SK-N-MC (cell line): ENCODE measurements at regions not wholly inside any gene's neighbourhood (a gene's known extent, or its start where the extent isn't known, plus 50 kb on each side); places are given as distances from the start of the nearest gene placed in this dataset.

Source experiments
- EZH2 ChIP-seq: fragments of 200-600 bp; sonication (generic); IDR thresholded peaks from one replicate; pipeline ENCODE4 v1.6.1; 2017; ENCODE audit warnings: antibody characterized with exemption
- POLR2AphosphoS5 ChIP-seq: IDR thresholded peaks from 2 replicates; pipeline ENCODE4 v1.6.1; 2012; ENCODE audit warnings: mild to moderate bottlenecking, low read depth, low read length, borderline replicate concordance

- TF ChIP-seq POLR2AphosphoS5 (no peak), EZH2 (no peak)
These were observed 308.4 kb downstream of the PDCD6IP start for GRCh38 chr3:34106879-34107278.
